ENCODE measurements at regions not wholly inside any gene's neighbourhood (a gene's known extent, or its start where the extent isn't known, plus 50 kb on each side); places are given as distances from the start of the nearest gene placed in this dataset.

GRCh38 chr16:22670044-22670536 lies 143.9 kb upstream of the HS3ST2 start:
- H3K9me3 ChIP-seq = no peaks in the 10 kb centered on the region
- H3K4me3 ChIP-seq = no peak overlapping the region
- in situ Hi-C loops (cut with MboI; ENCODE audit: low pct_ligation_motif_present in 1 of 4, low pct_unique_long_range_greater_than_20kb in 1 of 4, low sequenced_read_pairs in 3 of 4) = no loop called here
- H3K27ac ChIP-seq = no peak overlapping the region
- DNase-seq = no peak
- intact Hi-C loops (cut with DNase I; ENCODE audit: low total_unique reads) = no loop called here
- peaks cover 0 to 5% (median 0%) of the 10 kb centered on the region in 4 donors for H3K4me1 ChIP-seq
- 93 to 95% methylated on average over 8 of the region's 8 CpGs for WGBS, 2 donors (ENCODE audit: low coverage in 1 of 2)
- TF ChIP-seq EP300 (IDR thresholded peaks at IDR 0.05; ENCODE audit: low read depth) = no peak
- TF ChIP-seq POLR2A (IDR thresholded peaks at IDR 0.05) = no peak
- no peak for TF ChIP-seq CTCF (IDR thresholded peaks at IDR 0.05)
- TF ChIP-seq POLR2AphosphoS5 (IDR thresholded peaks at IDR 0.05) = no peak
- H3K27me3 ChIP-seq = no peaks in the 10 kb centered on the region
- no peaks in the 10 kb centered on the region for H3K36me3 ChIP-seq

- intact Hi-C loops (cut with DNase I; ENCODE audit: low total_unique reads) (no loop called here), in situ Hi-C loops (cut with MboI; ENCODE audit: low pct_ligation_motif_present in 1 of 4, low pct_unique_long_range_greater_than_20kb in 1 of 4, low sequenced_read_pairs in 3 of 4) (no loop called here)
- no peaks in the 10 kb centered on the region for H3K27me3 ChIP-seq
- no peaks in the 10 kb centered on the region for H3K36me3 ChIP-seq
- 31 to 34% methylated on average over 6 to 7 of the region's 7 CpGs for WGBS, 2 donors (ENCODE audit: low coverage in 1 of 2)
- H3K4me1 ChIP-seq = peaks cover 0 to 5% (median 0%) of the 10 kb centered on the region in 4 donors
- H3K27ac ChIP-seq = no peak overlapping the region
- no peak for DNase-seq
- no peak overlapping the region for H3K4me3 ChIP-seq
- no peak for TF ChIP-seq EP300 (IDR thresholded peaks at IDR 0.05; ENCODE audit: low read depth)
- no peak for TF ChIP-seq POLR2A (IDR thresholded peaks at IDR 0.05)
- TF ChIP-seq POLR2AphosphoS5 (IDR thresholded peaks at IDR 0.05) = no peak
- no peak for TF ChIP-seq CTCF (IDR thresholded peaks at IDR 0.05)
- no peaks in the 10 kb centered on the region for H3K9me3 ChIP-seq
These were observed 143.4 kb upstream of the HS3ST2 start for GRCh38 chr16:22670551-22671041.

DNA sequence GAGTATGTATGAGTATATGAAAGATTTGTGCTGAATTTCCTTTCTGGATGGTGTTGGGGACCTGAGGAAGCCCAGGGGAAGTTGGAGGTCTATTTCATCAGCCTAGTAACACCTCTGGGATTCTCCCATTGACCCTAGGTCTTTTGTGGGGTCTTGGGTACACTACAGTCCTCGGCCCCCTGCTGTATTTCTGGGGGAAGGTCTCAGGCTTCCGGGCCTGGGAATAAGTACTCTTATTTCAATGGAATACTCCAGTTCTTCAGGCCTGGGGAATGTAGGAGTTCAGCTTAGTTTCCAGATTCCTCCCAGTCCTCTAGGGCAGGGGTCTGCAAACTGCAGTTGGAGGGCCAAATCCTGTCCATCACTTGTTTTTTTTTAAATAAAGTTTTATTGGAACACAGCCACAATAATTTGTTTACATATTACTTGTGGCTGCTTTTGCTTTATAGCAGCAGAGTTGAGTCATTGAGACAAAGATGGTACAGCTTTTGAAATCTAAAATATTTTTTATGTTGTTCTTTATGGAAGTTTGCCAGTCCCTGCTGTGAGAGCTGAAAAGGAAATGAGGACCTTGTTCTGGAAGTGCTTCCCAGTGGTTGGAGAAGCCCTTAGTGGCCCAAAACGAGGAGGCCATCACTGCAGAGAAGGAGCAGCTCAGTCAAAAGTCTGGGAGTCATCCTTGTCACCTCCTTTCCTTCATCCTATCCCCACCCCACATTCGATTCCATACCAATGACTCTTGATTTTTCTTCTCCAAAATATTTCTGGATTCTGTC lies 142.5 kb upstream of the HS3ST2 start:
- Histone ChIP-seq H3K27ac (no peak overlapping the region), H3K4me1 (peaks cover 0 to 5% (median 0%) of the 10 kb centered on the region in 4 donors), H3K4me3 (no peak overlapping the region), H3K36me3 (no peaks in the 10 kb centered on the region), H3K27me3 (no peaks in the 10 kb centered on the region), H3K9me3 (no peaks in the 10 kb centered on the region)
- intact Hi-C loops (cut with DNase I; ENCODE audit: low total_unique reads) (no loop called here), in situ Hi-C loops (cut with MboI; ENCODE audit: low pct_ligation_motif_present in 1 of 4, low pct_unique_long_range_greater_than_20kb in 1 of 4, low sequenced_read_pairs in 3 of 4) (no loop called here)
- DNase-seq = no peak
- no peak for TF ChIP-seq POLR2A (IDR thresholded peaks at IDR 0.05)
- no peak for TF ChIP-seq POLR2AphosphoS5 (IDR thresholded peaks at IDR 0.05)
- no peak for TF ChIP-seq EP300 (IDR thresholded peaks at IDR 0.05; ENCODE audit: low read depth)
- TF ChIP-seq CTCF (IDR thresholded peaks at IDR 0.05) = no peak
- 59 to 77% methylated on average over 4 of the region's 4 CpGs for WGBS, 2 donors (ENCODE audit: low coverage in 1 of 2)

DNA sequence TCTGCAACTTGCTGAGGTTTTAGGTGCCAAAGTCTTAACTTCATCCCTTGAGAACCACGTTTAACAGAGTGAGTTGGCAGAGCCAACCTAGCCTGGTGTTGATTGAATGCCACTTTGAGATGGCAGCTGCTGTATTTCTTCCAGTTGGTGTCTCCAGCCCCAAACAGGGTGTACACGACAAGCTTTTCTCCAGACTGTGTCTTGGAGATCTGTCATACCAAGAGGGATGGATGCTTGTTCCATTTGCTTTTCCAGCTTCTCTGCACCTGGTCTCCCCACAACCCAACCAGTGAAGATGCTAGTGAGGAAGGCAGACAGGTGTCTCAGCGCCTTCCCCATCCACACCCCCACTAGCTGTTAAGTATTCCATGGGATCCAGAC lies 141.1 kb upstream of the HS3ST2 start:
- Histone ChIP-seq H3K4me1 (peaks cover 0 to 5% (median 0%) of the 10 kb centered on the region in 4 donors), H3K27ac (no peak overlapping the region), H3K9me3 (no peaks in the 10 kb centered on the region), H3K4me3 (no peak overlapping the region), H3K36me3 (no peaks in the 10 kb centered on the region), H3K27me3 (no peaks in the 10 kb centered on the region)
- in situ Hi-C loops (cut with MboI; ENCODE audit: low pct_ligation_motif_present in 1 of 4, low pct_unique_long_range_greater_than_20kb in 1 of 4, low sequenced_read_pairs in 3 of 4) (no loop called here), intact Hi-C loops (cut with DNase I; ENCODE audit: low total_unique reads) (no loop called here)
- WGBS, 2 donors (ENCODE audit: low coverage in 1 of 2) = 50 to 67% methylated on average over 3 of the region's 3 CpGs
- no peak for DNase-seq
- TF ChIP-seq POLR2AphosphoS5 (IDR thresholded peaks at IDR 0.05) = no peak
- no peak for TF ChIP-seq CTCF (IDR thresholded peaks at IDR 0.05)
- no peak for TF ChIP-seq POLR2A (IDR thresholded peaks at IDR 0.05)
- no peak for TF ChIP-seq EP300 (IDR thresholded peaks at IDR 0.05; ENCODE audit: low read depth)
